Osteocyte (in vitro differentiated cells): ENCODE measurements at regions not wholly inside any gene's neighbourhood (a gene's known extent, or its start where the extent isn't known, plus 50 kb on each side); places are given as distances from the start of the nearest gene placed in this dataset.

Experiments
- DNase-seq: peaks from one replicate; pipeline ENCODE4 v3.0.0; 2021; ENCODE audit warnings: mixed read lengths; ENCODE audit not compliant: unreplicated experiment; ENCODE audit errors: extremely low spot score
- H3K27ac Mint-ChIP-seq: one replicate; pipeline ENCODE4 v1.8.0; 2021; ENCODE audit warnings: mild to moderate bottlenecking, mixed read lengths; ENCODE audit not compliant: unreplicated experiment
- H3K27me3 Mint-ChIP-seq: one replicate; pipeline ENCODE4 v1.8.0; 2021; ENCODE audit warnings: mixed read lengths; ENCODE audit not compliant: unreplicated experiment
- H3K36me3 Mint-ChIP-seq: one replicate; pipeline ENCODE4 v1.8.0; 2021; ENCODE audit warnings: mixed read lengths; ENCODE audit not compliant: unreplicated experiment
- H3K4me1 Mint-ChIP-seq: one replicate; pipeline ENCODE4 v1.8.0; 2021; ENCODE audit warnings: mixed read lengths; ENCODE audit not compliant: unreplicated experiment
- H3K4me3 Mint-ChIP-seq: one replicate; pipeline ENCODE4 v1.8.0; 2021; ENCODE audit warnings: mild to moderate bottlenecking, moderate library complexity, mixed read lengths; ENCODE audit not compliant: unreplicated experiment
- H3K9me3 Mint-ChIP-seq: one replicate; pipeline ENCODE4 v1.8.0; 2021; ENCODE audit warnings: mixed read lengths; ENCODE audit not compliant: unreplicated experiment
- TF ChIP-seq, protein P1 (sequence below): fragments of 200-600 bp; sonication (generic); IDR thresholded peaks from 2 replicates; pipeline ENCODE4 v1.5.0; 2021; ENCODE audit warnings: antibody characterized with exemption, mild to moderate bottlenecking, moderate library complexity

DNA sequence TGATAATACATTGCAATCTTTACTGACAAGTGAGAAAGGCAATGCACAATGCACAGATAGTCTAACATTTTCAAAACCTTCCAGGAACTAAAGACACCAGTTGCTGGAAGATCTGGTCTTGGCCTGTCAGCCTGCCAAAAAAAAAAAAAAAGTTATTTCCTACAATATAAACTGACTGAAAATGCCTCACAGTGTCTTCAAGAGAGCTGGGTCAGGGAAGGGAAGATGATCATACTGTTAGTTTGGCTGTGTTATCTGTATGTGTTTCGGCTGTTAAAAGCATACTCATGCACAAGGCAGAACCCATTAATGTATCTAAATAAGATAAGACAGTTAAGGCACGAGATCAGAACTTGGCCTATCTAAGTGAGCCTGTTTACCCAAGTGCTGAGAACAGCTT lies 673.4 kb downstream of the MECOM start:
- Mint-ChIP-seq H3K27ac (no peak overlapping the region), H3K4me1 (no peaks in the 10 kb centered on the region), H3K9me3 (no peaks in the 10 kb centered on the region), H3K27me3 (peaks cover 2% of the 10 kb centered on the region), H3K4me3 (no peak overlapping the region), H3K36me3 (no peaks in the 10 kb centered on the region)
- TF ChIP-seq, protein P1, sequence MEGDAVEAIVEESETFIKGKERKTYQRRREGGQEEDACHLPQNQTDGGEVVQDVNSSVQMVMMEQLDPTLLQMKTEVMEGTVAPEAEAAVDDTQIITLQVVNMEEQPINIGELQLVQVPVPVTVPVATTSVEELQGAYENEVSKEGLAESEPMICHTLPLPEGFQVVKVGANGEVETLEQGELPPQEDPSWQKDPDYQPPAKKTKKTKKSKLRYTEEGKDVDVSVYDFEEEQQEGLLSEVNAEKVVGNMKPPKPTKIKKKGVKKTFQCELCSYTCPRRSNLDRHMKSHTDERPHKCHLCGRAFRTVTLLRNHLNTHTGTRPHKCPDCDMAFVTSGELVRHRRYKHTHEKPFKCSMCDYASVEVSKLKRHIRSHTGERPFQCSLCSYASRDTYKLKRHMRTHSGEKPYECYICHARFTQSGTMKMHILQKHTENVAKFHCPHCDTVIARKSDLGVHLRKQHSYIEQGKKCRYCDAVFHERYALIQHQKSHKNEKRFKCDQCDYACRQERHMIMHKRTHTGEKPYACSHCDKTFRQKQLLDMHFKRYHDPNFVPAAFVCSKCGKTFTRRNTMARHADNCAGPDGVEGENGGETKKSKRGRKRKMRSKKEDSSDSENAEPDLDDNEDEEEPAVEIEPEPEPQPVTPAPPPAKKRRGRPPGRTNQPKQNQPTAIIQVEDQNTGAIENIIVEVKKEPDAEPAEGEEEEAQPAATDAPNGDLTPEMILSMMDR = no peak
- no peak for DNase-seq

DNA sequence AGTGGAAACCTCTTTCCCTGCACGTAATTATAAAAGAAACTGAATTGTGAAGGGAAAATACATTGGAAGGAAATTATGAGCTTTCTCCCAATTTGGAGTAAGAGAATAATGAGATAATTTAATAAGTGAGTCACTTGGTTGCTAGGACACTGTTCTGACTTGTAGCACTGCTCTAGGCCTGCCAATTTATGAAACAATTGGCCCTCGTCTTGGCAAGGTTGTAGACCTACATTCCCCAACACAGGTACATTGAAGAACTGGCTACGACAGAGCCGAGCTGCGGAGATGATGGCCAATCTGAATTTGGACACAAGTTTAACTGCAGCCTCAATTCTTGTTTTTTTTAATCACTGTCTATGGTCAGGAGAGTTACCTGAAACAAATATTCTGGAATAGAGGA lies 674.1 kb downstream of the MECOM start:
- H3K36me3 Mint-ChIP-seq = no peaks in the 10 kb centered on the region
- H3K27me3 Mint-ChIP-seq = peaks cover 2% of the 10 kb centered on the region
- TF ChIP-seq, protein P1 = no peak
- H3K4me1 Mint-ChIP-seq = no peaks in the 10 kb centered on the region
- no peaks in the 10 kb centered on the region for H3K9me3 Mint-ChIP-seq
- H3K4me3 Mint-ChIP-seq = no peak overlapping the region
- H3K27ac Mint-ChIP-seq = no peak overlapping the region
- no peak for DNase-seq

DNA sequence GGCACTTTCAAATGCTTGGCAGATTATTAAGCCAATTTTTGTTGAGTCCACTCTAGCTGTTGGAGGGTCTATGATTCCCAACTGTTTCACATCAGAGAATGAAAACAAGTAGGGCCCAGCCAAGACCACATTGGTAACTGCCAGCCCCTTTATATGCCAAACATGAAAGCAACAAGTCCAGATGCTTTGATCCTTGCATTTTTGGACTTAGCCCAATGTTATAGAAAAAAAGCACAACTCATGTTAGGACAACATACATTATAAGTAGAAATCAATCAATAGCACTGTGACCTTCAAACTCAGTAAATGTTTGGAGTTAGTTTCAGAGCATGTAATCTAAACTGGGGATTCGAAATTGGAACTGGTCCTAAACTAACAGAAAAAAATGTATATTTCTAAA lies 674.7 kb downstream of the MECOM start:
- H3K4me1 Mint-ChIP-seq = no peaks in the 10 kb centered on the region
- H3K27ac Mint-ChIP-seq = no peak overlapping the region
- TF ChIP-seq, protein P1 = no peak
- peaks cover 4% of the 10 kb centered on the region for H3K27me3 Mint-ChIP-seq
- DNase-seq = no peak
- no peaks in the 10 kb centered on the region for H3K36me3 Mint-ChIP-seq
- no peaks in the 10 kb centered on the region for H3K9me3 Mint-ChIP-seq
- no peak overlapping the region for H3K4me3 Mint-ChIP-seq

DNA sequence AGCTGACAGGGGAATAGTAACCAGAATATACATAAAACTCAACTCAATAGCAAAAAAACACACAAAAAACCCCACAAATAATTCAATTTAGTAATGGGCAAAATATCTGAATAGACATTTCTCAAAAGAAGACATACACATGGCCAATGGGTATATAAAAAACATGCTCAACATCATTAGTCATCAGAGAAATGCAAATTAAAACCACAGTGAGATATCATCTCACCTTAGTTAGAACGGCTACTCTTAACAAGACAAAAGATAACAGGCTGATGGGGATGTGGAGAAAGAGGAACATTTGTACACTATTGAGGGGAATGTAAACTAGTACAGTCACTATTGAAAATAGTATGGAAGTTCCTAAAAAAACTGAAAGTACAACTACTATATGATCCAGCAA lies 678.6 kb downstream of the MECOM start:
- Mint-ChIP-seq H3K9me3 (no peaks in the 10 kb centered on the region), H3K4me3 (no peak overlapping the region), H3K36me3 (no peaks in the 10 kb centered on the region), H3K4me1 (no peaks in the 10 kb centered on the region), H3K27me3 (peaks cover 4% of the 10 kb centered on the region), H3K27ac (no peak overlapping the region)
- TF ChIP-seq, protein P1 = no peak
- no peak for DNase-seq

DNA sequence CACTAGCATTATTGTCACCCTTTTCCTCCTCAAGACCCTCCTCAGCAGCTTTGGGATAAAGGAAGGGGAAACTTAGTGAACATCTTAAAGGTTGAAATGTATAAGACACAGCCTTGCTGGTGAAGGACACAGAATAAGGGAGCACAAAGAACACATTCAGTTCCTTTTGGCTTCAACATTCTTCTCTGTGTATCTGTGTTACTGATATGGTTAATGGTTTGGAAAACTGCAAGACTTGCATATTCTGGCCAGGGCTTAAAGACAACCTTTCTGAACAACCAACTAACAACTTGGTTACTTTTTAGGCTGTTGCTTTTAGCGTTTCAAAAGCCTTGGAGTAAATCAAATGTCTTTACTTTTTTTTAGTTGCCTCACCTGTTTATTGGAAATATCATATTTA lies 680.5 kb downstream of the MECOM start:
- Mint-ChIP-seq H3K9me3 (no peaks in the 10 kb centered on the region), H3K4me3 (no peak overlapping the region), H3K27me3 (peaks cover 4% of the 10 kb centered on the region), H3K27ac (no peak overlapping the region), H3K36me3 (no peaks in the 10 kb centered on the region), H3K4me1 (peaks cover 5% of the 10 kb centered on the region)
- DNase-seq = no peak
- TF ChIP-seq, protein P1 = no peak
